ELR (cell line): ENCODE measurements at regions not wholly inside any gene's neighbourhood (a gene's known extent, or its start where the extent isn't known, plus 50 kb on each side); places are given as distances from the start of the nearest gene placed in this dataset.

Source experiments
- DNase-seq: peaks from one replicate; pipeline ENCODE4 v3.0.0-alpha.2; 2015; ENCODE audit warnings: low read depth

DNA sequence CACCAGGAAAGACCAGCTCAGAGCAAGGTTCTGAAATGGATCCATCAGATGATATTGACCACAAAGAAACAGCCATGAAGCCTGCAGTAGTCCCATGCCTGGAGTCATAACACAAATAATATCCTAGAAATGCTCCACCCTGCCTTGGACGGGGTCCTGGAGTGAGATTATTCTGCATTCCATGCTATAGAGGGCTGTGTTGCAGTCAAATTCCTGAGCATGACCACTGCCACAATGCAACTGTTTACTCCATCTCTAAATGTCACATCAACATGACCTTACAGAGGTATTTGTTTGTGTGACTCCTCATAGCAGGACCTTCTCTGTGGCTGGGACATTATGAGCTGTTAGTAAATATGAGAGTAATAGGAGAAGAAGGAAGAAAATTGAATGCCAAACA lies 257.5 kb upstream of the TCF21 start:
- peak; percentile 82 for DNase-seq

DNA sequence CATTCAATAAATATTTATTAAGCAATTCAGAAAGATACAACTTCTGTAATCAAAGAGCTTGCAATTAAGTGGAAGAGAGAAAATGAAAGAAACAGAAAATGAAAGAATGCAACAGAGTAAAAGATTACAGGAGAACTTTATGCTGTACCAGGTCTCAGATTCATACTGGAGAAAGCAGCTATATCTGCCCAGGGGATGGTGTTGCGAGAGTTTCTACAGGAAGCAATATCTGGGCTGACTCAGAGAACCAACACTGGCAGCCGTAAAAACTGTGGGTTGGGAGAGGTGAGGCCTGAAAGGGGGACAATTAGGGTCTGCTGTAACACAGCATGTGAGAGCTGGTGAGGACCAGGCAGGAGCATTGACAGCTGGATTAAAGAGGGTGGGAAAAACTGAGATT lies 256.7 kb upstream of the TCF21 start:
- peak; percentile 72 for DNase-seq

DNA sequence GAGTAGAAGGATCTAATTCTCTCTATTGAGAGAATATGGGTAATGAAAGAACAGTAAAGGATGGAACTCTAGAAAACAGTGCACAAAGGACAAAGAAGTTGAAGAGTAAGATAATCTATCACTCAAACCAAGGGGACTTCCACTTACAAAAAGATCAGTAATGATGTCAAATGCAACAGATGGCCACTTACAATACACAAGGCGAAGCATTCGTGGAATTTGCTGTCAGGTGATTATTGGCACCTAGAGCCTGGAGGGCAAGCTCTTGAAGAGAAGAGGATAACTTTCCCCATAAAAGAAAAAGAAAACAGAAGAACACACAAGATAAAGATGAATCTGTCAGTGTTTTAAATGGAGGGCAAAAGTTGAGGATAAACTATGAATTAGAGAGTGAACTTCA lies 256.0 kb upstream of the TCF21 start:
- no peak for DNase-seq

DNA sequence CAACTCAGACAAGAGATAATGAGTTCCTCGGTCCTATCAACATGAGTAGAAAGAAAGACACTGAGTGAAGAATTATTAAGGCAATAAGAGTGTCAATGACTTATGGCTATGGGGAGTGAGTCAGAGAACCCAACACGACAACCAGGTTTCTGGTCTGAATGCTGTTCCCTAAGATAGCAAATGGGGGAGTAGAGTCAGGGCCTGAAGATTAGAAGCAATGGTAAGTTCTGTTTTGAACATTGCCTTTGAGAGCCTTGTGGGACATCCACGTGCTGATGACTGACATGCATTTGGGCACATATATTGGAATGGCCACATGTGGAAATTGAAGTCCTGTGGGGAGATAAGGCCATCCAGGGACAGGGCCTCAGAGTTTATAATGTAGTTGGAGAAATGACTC lies 254.4 kb upstream of the TCF21 start:
- DNase-seq, result no peak

DNA sequence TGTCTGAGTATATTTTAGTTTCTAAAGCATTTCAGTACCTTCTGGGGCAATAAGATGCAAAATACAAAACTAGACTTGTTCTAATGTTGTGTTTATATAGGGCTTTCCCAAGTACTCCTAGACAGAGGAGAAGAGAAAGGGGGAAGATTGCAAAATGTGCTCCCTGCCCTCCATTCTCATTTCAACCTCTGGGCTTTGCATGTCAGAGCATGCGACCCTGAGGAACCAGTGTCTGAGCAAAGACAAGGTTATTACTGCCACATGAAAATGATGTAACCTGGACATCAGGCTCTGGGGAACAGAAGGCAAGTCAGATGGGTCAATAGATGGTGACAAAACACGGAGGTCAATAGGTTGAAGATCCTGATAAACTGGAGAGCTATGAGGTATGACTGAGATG lies 253.5 kb upstream of the TCF21 start:
- DNase-seq, result no peak

DNA sequence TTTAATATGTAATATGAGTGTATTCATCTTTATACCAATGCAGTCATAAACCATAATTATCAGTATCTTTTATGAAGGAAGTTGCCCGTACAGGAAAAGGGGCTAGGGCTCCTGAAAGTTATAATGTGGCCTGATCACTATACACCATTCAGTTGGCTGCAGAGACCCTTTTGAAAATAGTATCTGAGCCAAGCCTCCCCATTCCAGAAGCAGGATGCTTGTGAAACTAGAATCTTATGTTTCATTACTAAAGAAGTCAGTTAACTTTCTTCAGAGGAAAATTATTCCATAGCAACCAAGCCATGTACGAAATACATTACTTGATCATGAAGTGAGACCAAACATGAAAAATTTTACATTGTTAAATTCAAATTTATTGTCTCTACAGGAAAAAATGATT lies 251.5 kb upstream of the TCF21 start:
- DNase-seq, result no peak

DNA sequence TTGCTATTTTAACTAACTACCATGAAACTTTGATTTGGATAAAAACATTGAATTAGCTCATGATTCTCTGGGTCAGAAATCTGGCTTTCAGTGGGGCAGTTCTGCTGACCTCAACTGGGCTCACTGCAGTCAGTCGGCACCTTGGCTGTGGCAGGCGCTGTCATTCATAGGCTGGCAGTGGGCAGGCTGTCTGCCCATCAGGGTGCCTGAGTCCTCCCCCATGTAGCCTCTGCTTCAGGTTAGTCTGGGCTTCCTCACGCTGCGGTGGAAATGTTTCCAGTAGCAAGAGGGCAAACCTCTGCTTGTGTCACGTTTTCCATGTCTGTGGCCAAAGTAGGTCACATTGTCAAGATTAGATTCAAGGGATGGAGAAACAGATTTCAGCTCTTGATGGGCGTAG lies 251.0 kb upstream of the TCF21 start:
- no peak for DNase-seq

DNA sequence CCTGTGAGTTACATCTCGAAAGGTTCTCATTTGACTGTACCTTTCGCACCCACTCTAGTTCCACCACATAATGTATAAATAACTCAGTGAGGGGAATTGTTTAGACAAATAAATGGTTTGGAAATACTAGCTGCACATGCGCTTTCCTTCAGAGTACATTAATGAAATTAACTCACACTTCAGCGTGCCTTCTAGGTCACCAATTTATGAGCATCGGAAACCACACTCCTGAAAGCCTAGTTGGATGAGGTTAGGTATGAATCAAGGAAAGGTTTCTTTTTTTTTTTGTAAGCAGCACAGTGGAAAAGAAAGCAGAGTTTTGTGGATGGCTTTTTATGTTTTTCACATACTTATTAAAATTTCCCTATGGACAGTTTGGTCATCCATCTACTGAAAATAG lies 247.8 kb upstream of the TCF21 start:
- peak; percentile 55 for DNase-seq

DNA sequence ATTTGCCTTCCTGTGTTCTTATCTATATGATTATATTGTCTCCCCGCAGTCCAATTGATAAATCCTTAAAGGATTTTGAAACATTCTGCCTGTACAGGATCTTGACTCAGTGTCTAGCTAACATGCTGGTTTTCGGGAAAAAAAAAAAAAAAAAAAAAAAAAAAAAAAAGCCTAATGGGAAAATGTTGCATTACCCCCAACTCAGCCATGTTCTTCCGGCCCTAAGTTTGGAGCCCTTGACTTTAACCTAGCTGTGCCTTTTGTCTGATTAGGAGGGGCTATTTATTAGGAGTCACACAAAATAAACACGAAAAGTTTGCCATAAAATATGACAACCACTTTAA lies 244.4 kb upstream of the TCF21 start:
- DNase-seq, result no peak

DNA sequence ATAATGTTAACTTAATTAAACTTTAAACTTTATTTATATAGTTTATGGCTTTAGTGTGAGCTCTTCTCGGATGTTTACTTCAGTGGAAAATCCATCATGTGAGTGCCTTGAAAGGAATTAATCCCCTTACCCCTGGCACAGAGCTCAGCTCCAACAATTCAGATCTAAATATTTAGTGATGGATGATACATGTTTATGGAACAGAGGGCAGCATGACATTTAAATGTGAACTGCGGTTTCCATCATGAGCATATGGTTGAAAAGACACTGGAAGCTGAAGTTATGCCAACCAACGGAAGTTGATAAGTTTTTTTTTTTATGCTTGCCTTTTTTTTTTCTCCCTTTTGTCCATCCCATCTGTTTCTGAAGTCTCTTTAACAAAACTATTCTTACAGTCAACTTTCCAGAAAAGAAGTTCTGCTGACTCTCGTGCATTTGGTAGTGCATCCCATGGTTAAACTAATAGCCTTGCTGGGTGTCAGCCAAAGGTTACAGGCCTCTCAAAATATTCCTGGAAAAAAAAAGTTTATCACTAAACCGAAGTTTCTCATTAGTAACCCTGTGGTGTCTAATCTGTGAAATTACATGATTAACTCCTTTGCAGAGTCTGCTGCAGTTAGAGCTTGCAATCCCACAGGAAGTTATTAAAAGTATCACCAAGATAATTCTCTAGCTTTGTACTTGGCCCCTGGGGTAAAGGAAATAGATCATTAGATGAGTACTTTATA lies 243.9 kb upstream of the TCF21 start:
- DNase-seq, result peak; percentile 46

DNA sequence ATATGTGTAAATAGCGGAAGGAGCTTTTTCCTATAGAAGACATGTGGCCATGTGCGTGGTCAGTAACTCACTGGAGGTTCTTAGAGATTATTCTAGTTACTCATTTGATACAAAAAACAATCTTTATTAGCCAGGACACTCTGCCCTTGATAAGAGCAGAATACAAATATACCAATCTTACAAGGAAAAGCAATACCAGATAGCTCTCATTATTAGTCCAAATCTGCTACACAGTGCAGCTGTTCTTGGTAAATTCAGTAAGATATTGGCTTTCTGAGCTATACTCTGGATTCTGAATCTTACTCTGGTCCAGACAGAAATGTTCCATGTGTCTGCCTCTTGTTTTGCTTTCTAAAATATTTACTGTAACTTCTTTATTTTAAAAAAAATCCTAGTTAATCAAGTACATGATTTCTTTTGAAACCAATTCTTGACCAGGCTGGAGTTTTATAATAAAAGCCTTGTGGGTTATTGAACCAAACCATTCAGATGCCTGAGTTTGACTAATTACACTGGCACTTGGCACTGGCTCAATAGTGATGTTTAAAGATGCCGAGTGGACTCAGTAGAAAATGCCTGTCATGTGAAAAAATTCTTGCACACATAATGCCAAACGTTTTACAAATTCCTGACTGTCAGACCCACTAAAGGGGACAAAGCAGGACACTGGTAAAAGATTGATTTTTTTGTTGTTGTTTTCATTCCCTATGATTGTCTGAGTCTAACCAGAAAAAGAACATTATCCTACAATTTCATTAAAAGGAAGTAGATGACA lies 242.8 kb upstream of the TCF21 start:
- peak; percentile 90 for DNase-seq

DNA sequence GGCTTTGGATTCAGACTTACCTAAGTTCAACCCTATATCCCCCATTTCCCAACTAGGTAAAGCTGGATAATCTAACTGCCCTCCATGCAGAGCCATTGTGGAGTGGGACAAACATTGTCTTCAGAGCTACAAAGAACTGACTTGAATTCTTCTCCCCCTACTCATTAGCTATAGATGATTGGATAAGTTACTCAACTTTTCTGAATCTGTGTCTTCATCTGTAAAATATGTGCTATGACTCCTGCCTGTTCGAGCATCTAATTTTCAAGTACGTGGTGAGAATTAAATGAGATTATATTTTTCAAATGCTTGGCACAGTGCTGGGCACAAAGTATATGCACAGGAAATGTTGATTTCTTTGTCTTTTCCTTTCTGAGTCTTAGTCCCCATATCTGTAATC lies 240.3 kb upstream of the TCF21 start:
- peak; percentile 58 for DNase-seq

DNA sequence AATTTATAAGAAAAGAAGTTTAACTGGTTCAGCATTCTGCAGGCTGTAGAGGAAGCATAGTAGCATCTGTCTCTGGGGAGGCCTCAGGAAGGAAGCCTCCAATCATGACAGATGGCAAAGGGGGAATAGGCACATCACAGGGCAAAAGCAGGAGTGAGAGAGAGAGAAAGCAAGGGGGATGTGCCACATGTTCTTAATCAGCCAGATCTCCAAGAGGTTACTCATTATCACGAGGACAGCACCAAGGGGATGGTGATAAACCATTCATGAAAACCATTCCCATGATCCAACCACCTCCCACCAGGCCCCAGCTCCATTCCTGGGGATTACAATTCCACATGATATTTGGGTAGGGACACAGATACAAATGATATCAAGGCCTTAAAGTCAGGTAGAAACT lies 217.5 kb upstream of the TCF21 start:
- DNase-seq, result no peak

DNA sequence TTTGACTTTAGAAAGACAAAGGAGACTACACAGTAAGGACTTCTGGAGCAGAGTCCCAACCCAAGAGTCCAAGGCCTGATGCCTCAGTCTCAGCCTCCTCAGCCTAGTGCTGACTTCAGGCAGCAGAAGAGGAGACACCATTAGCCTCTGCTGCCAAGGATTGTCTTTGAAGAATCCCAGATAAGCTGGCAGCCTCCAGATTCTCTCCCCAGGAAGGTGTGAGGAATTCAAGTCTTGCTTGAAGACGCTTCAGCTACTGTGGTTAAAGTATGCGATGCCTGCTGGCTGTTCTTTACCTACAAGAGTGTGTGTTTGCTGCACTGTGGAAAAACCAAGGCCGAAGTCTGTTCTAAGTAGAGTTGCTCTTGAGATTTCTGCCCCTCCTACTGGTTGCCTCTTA lies 215.9 kb upstream of the TCF21 start:
- no peak for DNase-seq

DNA sequence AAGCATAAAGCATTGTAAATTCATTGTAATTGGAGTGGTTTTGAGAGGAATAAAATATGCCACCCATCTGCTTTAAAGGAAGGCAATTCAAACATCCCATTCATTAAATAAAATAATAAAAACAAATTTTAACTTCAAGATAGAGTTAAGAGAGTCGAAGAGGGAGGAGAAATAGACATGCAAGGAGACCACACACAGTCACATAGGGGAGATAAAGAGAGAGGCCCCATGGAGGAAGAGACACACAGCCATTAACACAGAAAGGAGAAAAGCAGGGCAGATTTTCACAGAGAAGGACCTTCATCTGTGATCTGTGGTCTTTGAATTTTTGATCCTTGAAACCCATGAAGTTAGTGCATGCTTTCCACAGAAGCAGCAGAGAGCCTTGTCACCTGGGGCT lies 214.3 kb upstream of the TCF21 start:
- no peak for DNase-seq

DNA sequence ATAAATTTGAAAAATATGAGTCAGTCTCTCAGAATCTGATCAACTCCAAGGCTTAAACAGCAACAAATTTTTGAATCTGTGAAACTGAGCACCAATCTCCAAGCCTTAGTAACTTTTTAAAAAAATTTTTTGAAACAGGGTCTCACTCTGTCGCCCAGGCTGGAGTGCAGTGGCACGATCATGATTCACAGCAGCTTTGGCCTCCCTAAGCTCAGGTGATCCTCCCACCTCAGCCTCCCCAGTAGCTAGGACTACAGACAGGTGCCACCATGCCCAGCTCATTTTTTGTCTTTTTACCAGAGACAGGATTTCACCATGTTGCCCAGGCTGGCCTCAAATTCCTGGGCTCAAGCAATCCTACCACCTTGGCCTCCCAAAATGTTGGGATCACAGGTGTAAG lies 207.9 kb upstream of the TCF21 start:
- DNase-seq, result no peak

DNA sequence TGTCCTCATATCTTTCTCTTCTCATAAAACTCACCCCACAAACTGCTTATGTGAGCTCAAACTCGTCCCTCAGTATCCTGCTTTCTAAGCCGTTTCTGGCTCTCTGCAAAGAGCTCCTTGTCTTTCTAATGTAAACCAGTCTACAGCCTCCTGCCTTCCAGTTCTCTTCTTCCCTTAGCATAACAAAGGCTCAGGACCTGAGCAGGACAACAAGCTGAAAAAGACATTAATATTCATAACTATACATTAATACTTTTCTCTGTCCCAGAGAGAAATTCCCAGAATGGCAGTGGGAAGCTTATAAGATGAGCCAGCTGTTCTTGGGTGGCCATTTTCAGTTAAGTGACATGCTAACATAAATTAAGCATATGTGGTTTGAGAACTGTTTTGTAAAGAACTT lies 207.0 kb upstream of the TCF21 start:
- no peak for DNase-seq

DNA sequence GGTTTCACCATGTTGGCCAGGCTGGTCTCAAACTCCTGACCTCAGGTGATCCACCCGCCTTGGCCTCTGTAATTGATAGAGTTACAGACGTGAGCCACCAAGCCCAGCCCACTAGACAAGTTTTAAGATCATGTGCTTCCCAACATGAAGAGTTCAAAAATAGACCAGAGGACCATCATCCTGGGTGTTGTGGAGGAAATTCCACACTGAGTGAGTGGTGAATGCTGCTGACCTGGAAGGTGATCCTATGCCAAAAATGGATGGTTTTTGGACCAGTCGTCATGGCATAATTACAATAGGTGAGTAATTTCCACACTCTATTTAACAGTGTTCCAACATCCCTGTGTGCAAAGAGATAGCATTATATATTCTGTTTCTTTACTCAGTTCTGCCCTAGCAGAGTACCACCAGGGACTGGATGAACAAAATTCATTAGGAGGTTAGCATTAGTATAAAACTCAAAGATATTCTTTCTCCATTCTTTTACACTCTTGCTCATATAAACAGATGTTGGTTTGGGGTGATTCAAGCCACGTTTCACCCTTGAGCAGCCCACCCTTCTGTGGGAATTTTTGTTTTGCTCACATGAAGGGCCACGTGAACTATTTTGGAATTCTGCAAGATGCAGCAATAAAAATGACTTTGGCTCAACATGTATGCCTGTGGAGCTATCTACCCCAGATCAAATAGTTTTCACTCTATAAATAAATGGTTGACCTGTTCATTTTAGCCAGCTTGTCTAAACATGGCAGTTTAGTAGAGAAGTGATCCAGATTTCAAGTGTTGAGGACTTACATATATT lies 206.2 kb upstream of the TCF21 start:
- no peak for DNase-seq

DNA sequence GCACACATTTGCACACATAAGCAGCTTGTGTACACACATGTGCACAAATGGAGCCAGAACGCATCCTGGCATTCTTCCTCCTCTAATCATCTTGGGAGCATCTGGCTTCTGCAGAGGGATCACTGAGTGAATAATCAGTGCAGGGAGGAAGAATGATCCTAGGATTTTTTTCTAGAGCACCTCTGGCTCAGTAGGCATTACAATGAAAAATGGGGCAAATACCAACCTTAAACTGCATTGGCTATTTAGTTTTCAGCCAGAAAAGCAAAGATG lies 205.7 kb upstream of the TCF21 start:
- no peak for DNase-seq

DNA sequence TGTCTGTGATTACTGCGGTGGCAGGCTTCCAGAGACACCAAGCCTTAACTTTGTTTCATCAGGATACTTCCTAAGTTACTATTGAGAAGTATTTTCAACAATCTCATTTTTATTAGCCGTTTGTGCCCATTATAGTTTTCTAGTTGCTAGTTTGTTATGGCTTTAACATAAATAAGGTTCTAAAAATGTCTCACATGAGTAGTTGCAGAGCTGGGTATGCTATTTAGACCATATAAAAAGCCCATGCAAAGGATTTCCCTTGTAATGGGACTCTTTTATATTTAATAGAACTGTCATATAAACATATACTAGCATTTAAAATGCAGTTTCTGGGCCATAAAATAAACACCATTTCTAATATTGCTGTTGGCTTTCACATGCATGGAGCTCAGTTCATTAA lies 205.3 kb upstream of the TCF21 start:
- no peak for DNase-seq

DNA sequence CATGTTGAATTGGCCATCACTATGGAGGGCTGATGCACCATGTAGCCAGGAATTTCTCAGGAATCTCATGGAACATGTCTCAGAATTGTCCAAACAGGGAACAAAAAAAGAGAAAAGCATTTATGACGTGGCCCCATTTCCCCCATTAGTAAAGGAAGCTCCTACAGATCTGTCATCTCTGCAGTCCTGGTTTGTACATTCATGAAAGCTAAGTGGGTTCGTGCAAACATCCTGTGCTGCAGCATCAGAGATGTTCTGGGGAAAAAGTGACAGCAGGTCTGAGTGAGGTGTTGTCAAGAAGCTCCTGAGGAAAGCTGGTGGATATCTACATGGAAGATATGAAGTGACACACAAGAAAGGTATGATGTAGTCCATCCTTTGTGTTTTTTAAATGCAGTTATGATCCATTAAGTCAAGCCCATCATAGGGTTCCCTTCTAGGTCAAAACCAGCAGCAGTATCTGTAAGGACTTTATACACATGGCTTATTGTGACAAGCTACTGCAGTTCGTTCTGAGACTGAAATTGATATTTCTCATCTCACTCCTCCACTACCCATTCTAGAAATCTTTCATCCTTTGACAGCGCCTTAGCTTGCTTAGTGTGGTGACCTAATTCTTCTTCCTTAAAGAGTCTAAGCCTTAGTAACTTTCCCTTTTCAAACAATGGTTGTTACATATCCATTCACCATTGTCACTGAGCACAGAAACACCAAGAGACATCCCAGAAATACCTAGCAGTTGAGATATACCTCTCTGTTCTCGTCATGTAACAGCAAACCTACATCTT lies 200.0 kb upstream of the TCF21 start:
- DNase-seq, result no peak

DNA sequence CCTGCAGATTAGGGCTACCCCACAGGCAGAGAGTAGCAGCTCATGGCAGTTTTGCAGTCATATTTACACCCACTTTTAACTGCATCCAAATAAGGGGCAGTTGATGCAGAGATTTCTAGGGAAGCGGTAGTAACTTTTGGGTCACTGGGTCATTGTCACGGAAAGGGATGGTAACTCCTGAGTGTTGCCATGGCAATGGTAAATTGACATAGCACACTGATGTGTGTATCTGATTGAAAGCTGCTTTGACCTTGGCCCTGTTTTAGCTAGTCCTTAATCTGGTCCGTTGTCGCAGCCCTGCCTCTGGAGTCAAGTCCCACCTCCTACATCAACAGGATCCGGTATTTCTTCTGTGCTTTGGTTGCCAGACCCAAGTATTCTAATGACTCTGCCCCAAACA lies 199.1 kb upstream of the TCF21 start:
- DNase-seq, result no peak

DNA sequence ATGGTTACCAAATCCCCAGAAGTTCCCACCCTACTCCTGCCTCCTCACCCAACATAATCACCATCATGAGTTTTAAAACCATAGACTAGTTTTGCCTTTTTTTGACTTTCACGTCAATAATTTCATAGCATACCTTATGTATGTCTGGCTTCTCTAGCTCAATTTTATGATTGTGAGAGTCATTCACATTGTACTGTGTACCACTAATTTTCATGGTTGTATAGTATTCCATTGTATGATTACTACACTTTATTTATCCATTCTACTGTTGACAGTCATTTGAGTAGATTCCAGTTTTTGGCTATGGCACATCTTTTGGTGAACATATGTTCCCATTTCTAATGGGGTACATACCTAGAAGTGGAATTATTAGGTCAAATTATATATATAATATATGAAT lies 195.3 kb upstream of the TCF21 start:
- DNase-seq, result no peak
